ENCODE measurements at regions not wholly inside any gene's neighbourhood (a gene's known extent, or its start where the extent isn't known, plus 50 kb on each side); places are given as distances from the start of the nearest gene placed in this dataset.

DNA sequence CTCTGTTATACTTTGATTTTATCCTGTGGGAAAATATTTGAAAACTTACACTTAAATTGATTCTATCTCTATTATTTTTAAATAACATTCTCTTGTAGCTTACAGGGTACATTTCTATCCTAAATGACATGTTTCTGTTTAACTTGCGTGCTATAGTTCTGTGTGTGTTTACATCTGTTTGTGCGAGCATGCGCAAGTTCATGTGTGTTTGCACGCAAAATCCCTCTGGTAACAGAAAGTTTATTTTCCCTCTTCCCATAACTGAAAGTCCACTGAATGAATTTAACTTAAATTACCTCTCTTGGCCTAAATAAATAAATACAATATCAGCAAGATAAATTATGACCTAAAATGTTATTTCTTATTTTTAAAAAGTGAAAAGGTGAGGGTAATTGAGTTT, 117.3 kb upstream of the NEO1 start:
- no peak for TF ChIP-seq POLR2A (IDR thresholded peaks at IDR 0.05; ENCODE audit: low read depth)
- TF ChIP-seq CTCF (IDR thresholded peaks at IDR 0.05): no peak
- no peak for TF ChIP-seq POLR2AphosphoS5 (IDR thresholded peaks at IDR 0.05)
